IPS DF 6.9 (cell line): ENCODE measurements at regions not wholly inside any gene's neighbourhood (a gene's known extent, or its start where the extent isn't known, plus 50 kb on each side); places are given as distances from the start of the nearest gene placed in this dataset.

Experiments used
- DNase-seq: peaks from one replicate; pipeline ENCODE4 v3.0.0-alpha.2; 2013; ENCODE audit warnings: low read depth, low spot score
- H3K27ac ChIP-seq: one replicate; pipeline ENCODE4 v1.5.1; 2013; ENCODE audit warnings: low read length, control low read depth
- H3K27me3 ChIP-seq: 2 replicates; pipeline ENCODE4 v1.6.1; 2013; ENCODE audit warnings: mild to moderate bottlenecking, low read length; ENCODE audit not compliant: control insufficient read depth, insufficient read depth
- H3K36me3 ChIP-seq: 2 replicates; pipeline ENCODE4 v1.6.1; 2013; ENCODE audit warnings: low read length; ENCODE audit not compliant: control insufficient read depth, insufficient read depth
- H3K4me1 ChIP-seq: 2 replicates; pipeline ENCODE4 v1.6.1; 2013; ENCODE audit warnings: low read length; ENCODE audit not compliant: control insufficient read depth, insufficient read depth
- H3K4me3 ChIP-seq: 2 replicates; pipeline ENCODE4 v1.5.1; 2013; ENCODE audit warnings: mild to moderate bottlenecking, low read length
- H3K9me3 ChIP-seq: 2 replicates; pipeline ENCODE4 v1.6.1; 2013; ENCODE audit warnings: low read length, inconsistent platforms; ENCODE audit not compliant: control insufficient read depth, insufficient read depth
- WGBS: extraction: QIAGEN DNeasy Blood & Tissue Kit; methylation state at CpG from one replicate; pipeline ENCODE4 v1.1.7; 2013; ENCODE audit warnings: mixed read lengths, missing lambda C conversion rate; ENCODE audit not compliant: insufficient read length, insufficient coverage; 5-methylcytosine and 5-hydroxymethylcytosine counted together

GRCh38 chr15:70299931-70300869 is 202.5 kb upstream of the TLE3 start:
- Histone ChIP-seq H3K4me3 (no peak overlapping the region; the same call in 1 of the 2 replicates), H3K4me1 (no peaks in the 10 kb centered on the region), H3K27ac (no peak overlapping the region), H3K9me3 (no peaks in the 10 kb centered on the region), H3K27me3 (no peaks in the 10 kb centered on the region), H3K36me3 (no peaks in the 10 kb centered on the region)
- DNase-seq = no peak
- WGBS = no CpG with 5 or more reads among the region's 13 CpGs

- Histone ChIP-seq H3K9me3 (no peaks in the 10 kb centered on the region), H3K4me3 (no peak overlapping the region), H3K27ac (no peak overlapping the region), H3K4me1 (no peaks in the 10 kb centered on the region), H3K27me3 (no peaks in the 10 kb centered on the region), H3K36me3 (no peaks in the 10 kb centered on the region)
- no CpG with 5 or more reads among the region's 6 CpGs for WGBS
- no peak for DNase-seq
Observed at GRCh38 chr15:70297465-70298058, 199.8 kb upstream of the TLE3 start.

GRCh38 chr15:70294731-70295305 is 197.1 kb upstream of the TLE3 start:
- Histone ChIP-seq H3K36me3 (no peaks in the 10 kb centered on the region), H3K4me1 (peaks cover 2% of the 10 kb centered on the region; the same call in 1 of the 2 replicates), H3K27ac (no peak overlapping the region), H3K27me3 (no peaks in the 10 kb centered on the region), H3K4me3 (no peak overlapping the region), H3K9me3 (no peaks in the 10 kb centered on the region)
- WGBS = no CpG with 5 or more reads among the region's 3 CpGs
- no peak for DNase-seq

- no CpG with 5 or more reads among the region's 10 CpGs for WGBS
Observed at GRCh38 chr15:70293591-70294470, 196.1 kb upstream of the TLE3 start.

GRCh38 chr15:70293138-70293537 is 195.4 kb upstream of the TLE3 start:
- DNase-seq = no peak
- Histone ChIP-seq H3K4me1 (peaks cover 4% of the 10 kb centered on the region), H3K27ac (no peak overlapping the region), H3K36me3 (no peaks in the 10 kb centered on the region), H3K27me3 (no peaks in the 10 kb centered on the region), H3K9me3 (no peaks in the 10 kb centered on the region), H3K4me3 (no peak overlapping the region)
- no CpG with 5 or more reads among the region's 1 CpG for WGBS

More at GRCh38 chr15:70293591-70294470, 196.1 kb upstream of the TLE3 start:
- Histone ChIP-seq H3K4me3 (no peak overlapping the region), H3K9me3 (no peaks in the 10 kb centered on the region), H3K27ac (no peak overlapping the region), H3K4me1 (peaks cover 4% of the 10 kb centered on the region), H3K27me3 (no peaks in the 10 kb centered on the region), H3K36me3 (no peaks in the 10 kb centered on the region)
- no peak for DNase-seq

- Histone ChIP-seq H3K36me3 (no peaks in the 10 kb centered on the region), H3K9me3 (no peaks in the 10 kb centered on the region), H3K27ac (no peak overlapping the region), H3K27me3 (no peaks in the 10 kb centered on the region), H3K4me3 (no peak overlapping the region), H3K4me1 (peaks cover 4% of the 10 kb centered on the region)
- WGBS = no CpG with 5 or more reads among the region's 12 CpGs
- no peak for DNase-seq
Observed at GRCh38 chr15:70292076-70292760, 194.5 kb upstream of the TLE3 start.

- no CpG with 5 or more reads among the region's 10 CpGs for WGBS
- peaks cover 4% of the 10 kb centered on the region for H3K4me1 ChIP-seq
- no peaks in the 10 kb centered on the region for H3K27me3 ChIP-seq
- no peak for DNase-seq
- H3K9me3 ChIP-seq = no peaks in the 10 kb centered on the region
- no peaks in the 10 kb centered on the region for H3K36me3 ChIP-seq
- no peak overlapping the region for H3K4me3 ChIP-seq
- H3K27ac ChIP-seq = no peak overlapping the region
Observed at GRCh38 chr15:70291305-70292075, 193.8 kb upstream of the TLE3 start.

- Histone ChIP-seq H3K27me3 (no peaks in the 10 kb centered on the region), H3K27ac (no peak overlapping the region), H3K4me3 (no peak overlapping the region), H3K36me3 (no peaks in the 10 kb centered on the region), H3K9me3 (no peaks in the 10 kb centered on the region), H3K4me1 (peaks cover 5% of the 10 kb centered on the region)
- no CpG with 5 or more reads among the region's 6 CpGs for WGBS
- DNase-seq = no peak
Observed at GRCh38 chr15:70290708-70291107, 193.0 kb upstream of the TLE3 start.

GRCh38 chr15:70289191-70289955 is 191.7 kb upstream of the TLE3 start:
- Histone ChIP-seq H3K27me3 (no peaks in the 10 kb centered on the region), H3K9me3 (no peaks in the 10 kb centered on the region), H3K36me3 (no peaks in the 10 kb centered on the region), H3K4me1 (peaks cover 5% of the 10 kb centered on the region), H3K4me3 (no peak overlapping the region), H3K27ac (no peak overlapping the region)
- DNase-seq = no peak
- WGBS = no CpG with 5 or more reads among the region's 8 CpGs
